HepG2 (cell line): ENCODE measurements at regions not wholly inside any gene's neighbourhood (a gene's known extent, or its start where the extent isn't known, plus 50 kb on each side); places are given as distances from the start of the nearest gene placed in this dataset.

ENCODE experiments used
- CBX5 ChIP-seq: sonication (generic); formaldehyde crosslinking; IDR thresholded peaks from 2 replicates; pipeline ENCODE4 v1.4.0; 2020; ENCODE audit warnings: missing genetic modification reagents, borderline replicate concordance
- ERF ChIP-seq: IDR thresholded peaks from 2 replicates; pipeline ENCODE4 v1.6.1; 2018; ENCODE audit warnings: missing biosample characterization, missing genetic modification reagents
- GZF1 ChIP-seq: sonication (generic); formaldehyde crosslinking; IDR thresholded peaks from 2 replicates; pipeline ENCODE4 v1.5.1; 2020; ENCODE audit warnings: mild to moderate bottlenecking, missing genetic modification reagents
- HMG20A ChIP-seq: IDR thresholded peaks from 2 replicates; pipeline ENCODE4 v1.6.1; 2016; ENCODE audit warnings: borderline replicate concordance
- IKZF4 ChIP-seq: sonication (generic); formaldehyde crosslinking; IDR thresholded peaks from 2 replicates; pipeline ENCODE4 v1.5.1; 2020; ENCODE audit warnings: borderline replicate concordance, mild to moderate bottlenecking, low read depth, missing genetic modification reagents; ENCODE audit errors: not compliant biosample characterization
- ISX ChIP-seq: sonication (generic); formaldehyde crosslinking; conservative IDR thresholded peaks from 2 replicates; pipeline ENCODE4 v1.5.0; 2020; ENCODE audit warnings: missing genetic modification reagents
- KDM5A ChIP-seq: fragments of 200-600 bp; sonication (generic); IDR thresholded peaks from 2 replicates; pipeline ENCODE4 v1.7.0; 2018; ENCODE audit warnings: antibody characterized with exemption, mild to moderate bottlenecking, low read length, borderline replicate concordance
- KLF16 ChIP-seq, 2 experiments: sonication (generic) in 1 of 2; formaldehyde crosslinking in 1 of 2; IDR thresholded peaks; 2 replicates each; pipeline versions ENCODE4 v1.6.1 to v1.8.0; 2016 to 2023; ENCODE audit warnings: missing genetic modification reagents in 2 of 2, missing compliant biosample characterization in 1 of 2
- MBNL3 ChIP-seq: fragments of 250-450 bp; sonication (Bioruptor Pico); conservative IDR thresholded peaks from 2 replicates; pipeline ENCODE4 v1.8.0; 2022; ENCODE audit warnings: mild to moderate bottlenecking, inconsistent platforms
- MED1 ChIP-seq: sonication (generic); formaldehyde crosslinking; IDR thresholded peaks from 2 replicates; pipeline ENCODE4 v1.4.0; 2020; ENCODE audit warnings: missing genetic modification reagents
- MYNN ChIP-seq: sonication (generic); formaldehyde crosslinking; IDR thresholded peaks from 2 replicates; pipeline ENCODE4 v1.4.0; 2020; ENCODE audit warnings: mild to moderate bottlenecking, low read depth, missing genetic modification reagents
- NFIB ChIP-seq: sonication (generic); formaldehyde crosslinking; IDR thresholded peaks from 2 replicates; pipeline ENCODE4 v1.9.0; 2021; ENCODE audit warnings: missing genetic modification reagents, mild to moderate bottlenecking, borderline replicate concordance
- NFKBIZ ChIP-seq: IDR thresholded peaks from 2 replicates; pipeline ENCODE4 v1.6.1; 2018; ENCODE audit warnings: missing genetic modification reagents, missing compliant biosample characterization
- NONO ChIP-seq, 2 experiments: fragments of 450-650 bp in 1 of 2; sonication (generic) in 1 of 2; formaldehyde crosslinking in 1 of 2; IDR thresholded peaks in 1 of 2; conservative IDR thresholded peaks in 1 of 2; 2 replicates each; pipeline versions ENCODE4 v1.6.1 to v1.8.0; 2017 to 2022; ENCODE audit warnings: mild to moderate bottlenecking in 1 of 2, missing genetic modification reagents in 1 of 2, moderate library complexity in 1 of 2
- TOE1 ChIP-seq: sonication (generic); formaldehyde crosslinking; IDR thresholded peaks from 2 replicates; pipeline ENCODE4 v1.4.0; 2020; ENCODE audit warnings: mild to moderate bottlenecking, missing genetic modification reagents
- U2AF1 ChIP-seq: fragments of 200-400 bp; formaldehyde crosslinking; optimal IDR thresholded peaks from 2 replicates; pipeline ENCODE3; 2017; ENCODE audit warnings: mild to moderate bottlenecking, low read depth, low read length
- ZNF251 ChIP-seq: sonication (generic); formaldehyde crosslinking; IDR thresholded peaks from 2 replicates; pipeline ENCODE4 v1.9.0; 2021; ENCODE audit warnings: mild to moderate bottlenecking, missing genetic modification reagents
- ZNF83 ChIP-seq: sonication (generic); formaldehyde crosslinking; IDR thresholded peaks from 2 replicates; pipeline ENCODE4 v1.4.0; 2020; ENCODE audit warnings: missing genetic modification reagents, mild to moderate bottlenecking, borderline replicate concordance
- TF ChIP-seq, protein P1 (sequence below): sonication (generic); formaldehyde crosslinking; IDR thresholded peaks from 2 replicates; pipeline ENCODE4 v1.8.1; 2022; ENCODE audit warnings: low read depth, mild to moderate bottlenecking, missing genetic modification reagents
- TF ChIP-seq, protein P2 (sequence below): sonication (generic); formaldehyde crosslinking; IDR thresholded peaks from 2 replicates; pipeline ENCODE4 v1.4.0; 2020; ENCODE audit warnings: mild to moderate bottlenecking, missing genetic modification reagents
- TF ChIP-seq, protein P3 (sequence below): IDR thresholded peaks from 2 replicates; pipeline ENCODE4 v1.6.1; 2016; ENCODE audit warnings: low read depth, borderline replicate concordance

DNA sequence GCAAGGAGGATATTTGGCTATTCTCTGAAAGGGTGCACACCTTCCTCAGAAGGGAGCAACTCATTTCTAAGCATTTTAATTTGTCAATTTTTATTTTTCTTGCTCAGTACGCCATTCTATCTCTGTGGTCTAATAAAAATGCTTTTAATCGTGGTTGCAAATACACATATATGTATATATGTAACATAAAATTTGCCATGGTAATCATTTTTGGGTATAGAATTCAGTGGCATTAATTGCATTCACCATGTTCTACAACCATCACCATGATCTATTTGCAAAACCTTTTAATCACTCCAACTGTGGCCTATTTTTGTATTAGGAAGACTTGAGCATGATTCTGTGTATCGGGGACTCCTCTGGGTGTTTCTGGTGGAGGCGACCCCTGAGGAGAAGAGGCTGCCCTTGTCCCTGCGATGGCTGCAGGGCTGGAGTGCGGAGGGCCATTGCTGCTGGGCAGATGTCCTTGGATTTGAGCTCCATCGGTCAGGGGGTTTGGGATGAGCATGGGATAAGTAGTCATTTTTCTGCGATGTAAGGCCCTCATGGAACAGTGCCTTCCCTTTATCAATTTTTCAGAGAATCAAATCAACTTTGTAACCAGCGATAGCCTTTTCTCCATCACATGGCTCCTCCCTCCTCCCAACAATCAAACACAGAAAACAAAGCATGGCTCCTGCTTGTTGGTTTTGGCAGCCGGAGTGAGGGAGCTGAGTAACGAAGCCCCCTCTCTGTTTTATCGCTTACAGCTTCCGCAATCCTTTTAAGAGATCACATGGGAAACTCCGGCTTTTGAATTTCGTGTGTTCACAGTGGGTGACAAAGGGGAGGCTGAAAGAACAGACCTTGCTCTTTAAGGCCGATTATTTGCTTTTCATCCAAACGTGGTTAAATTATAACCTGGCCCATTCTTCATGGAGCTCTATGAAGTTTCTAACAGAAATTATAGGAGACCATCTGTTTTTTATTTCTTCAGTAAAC is 187.3 kb downstream of the TENT4A start (continued):
- TF ChIP-seq, protein P1, sequence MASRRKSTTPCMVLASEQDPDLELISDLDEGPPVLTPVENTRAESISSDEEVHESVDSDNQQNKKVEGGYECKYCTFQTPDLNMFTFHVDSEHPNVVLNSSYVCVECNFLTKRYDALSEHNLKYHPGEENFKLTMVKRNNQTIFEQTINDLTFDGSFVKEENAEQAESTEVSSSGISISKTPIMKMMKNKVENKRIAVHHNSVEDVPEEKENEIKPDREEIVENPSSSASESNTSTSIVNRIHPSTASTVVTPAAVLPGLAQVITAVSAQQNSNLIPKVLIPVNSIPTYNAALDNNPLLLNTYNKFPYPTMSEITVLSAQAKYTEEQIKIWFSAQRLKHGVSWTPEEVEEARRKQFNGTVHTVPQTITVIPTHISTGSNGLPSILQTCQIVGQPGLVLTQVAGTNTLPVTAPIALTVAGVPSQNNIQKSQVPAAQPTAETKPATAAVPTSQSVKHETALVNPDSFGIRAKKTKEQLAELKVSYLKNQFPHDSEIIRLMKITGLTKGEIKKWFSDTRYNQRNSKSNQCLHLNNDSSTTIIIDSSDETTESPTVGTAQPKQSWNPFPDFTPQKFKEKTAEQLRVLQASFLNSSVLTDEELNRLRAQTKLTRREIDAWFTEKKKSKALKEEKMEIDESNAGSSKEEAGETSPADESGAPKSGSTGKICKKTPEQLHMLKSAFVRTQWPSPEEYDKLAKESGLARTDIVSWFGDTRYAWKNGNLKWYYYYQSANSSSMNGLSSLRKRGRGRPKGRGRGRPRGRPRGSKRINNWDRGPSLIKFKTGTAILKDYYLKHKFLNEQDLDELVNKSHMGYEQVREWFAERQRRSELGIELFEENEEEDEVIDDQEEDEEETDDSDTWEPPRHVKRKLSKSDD (CRISPR knock-in tag), result 0 out of 2 replicates have a peak, but pooled peaks have one; percentile 40
- TF ChIP-seq, protein P2, sequence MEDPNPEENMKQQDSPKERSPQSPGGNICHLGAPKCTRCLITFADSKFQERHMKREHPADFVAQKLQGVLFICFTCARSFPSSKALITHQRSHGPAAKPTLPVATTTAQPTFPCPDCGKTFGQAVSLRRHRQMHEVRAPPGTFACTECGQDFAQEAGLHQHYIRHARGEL (CRISPR knock-in tag), result no peak
- TF ChIP-seq ISX (CRISPR knock-in tag), result no peak
- peak; percentile 66; the same call in 1 of the 2 replicates for TF ChIP-seq ERF (CRISPR knock-in tag)
- TF ChIP-seq, protein P3, sequence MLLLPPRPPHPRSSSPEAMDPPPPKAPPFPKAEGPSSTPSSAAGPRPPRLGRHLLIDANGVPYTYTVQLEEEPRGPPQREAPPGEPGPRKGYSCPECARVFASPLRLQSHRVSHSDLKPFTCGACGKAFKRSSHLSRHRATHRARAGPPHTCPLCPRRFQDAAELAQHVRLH (CRISPR knock-in tag), result 0 out of 2 replicates have a peak, but pooled peaks have one; percentile 45
- peak in 1 of 2 experiments; percentile 47; a peak in 1 of 4 replicates for TF ChIP-seq KLF16 (CRISPR knock-in tag; IDR thresholded peaks at IDR 0.05)
- TF ChIP-seq MED1 (CRISPR knock-in tag), result peak; percentile 82
- TF ChIP-seq HMG20A (CRISPR knock-in tag), result peak; percentile 81; the same call in 1 of the 2 replicates
- TF ChIP-seq U2AF1, result no peak
- TF ChIP-seq NFIB, result no peak
- no peak for TF ChIP-seq MYNN (CRISPR knock-in tag)
- TF ChIP-seq GZF1, result no peak
- no peak for TF ChIP-seq NONO (IDR thresholded peaks at IDR 0.05)
- 0 out of 2 replicates have a peak, but pooled peaks have one; percentile 28 for TF ChIP-seq NONO (CRISPR knock-in tag; conservative IDR thresholded peaks at IDR 0.05)
- TF ChIP-seq ZNF251 (CRISPR knock-in tag), result no peak
- peak; percentile 66; the same call in 1 of the 2 replicates for TF ChIP-seq CBX5 (CRISPR knock-in tag)
- no peak for TF ChIP-seq IKZF4
- TF ChIP-seq MBNL3 (CRISPR knock-in tag), result no peak
- TF ChIP-seq NFKBIZ (CRISPR knock-in tag), result 0 out of 2 replicates have a peak, but pooled peaks have one; percentile 47
- no peak for TF ChIP-seq KDM5A
- TF ChIP-seq ZNF83 (CRISPR knock-in tag), result no peak
- no peak for TF ChIP-seq TOE1 (CRISPR knock-in tag)
